ENCODE measurements at regions not wholly inside any gene's neighbourhood (a gene's known extent, or its start where the extent isn't known, plus 50 kb on each side); places are given as distances from the start of the nearest gene placed in this dataset.

- TF ChIP-seq CTCF (IDR thresholded peaks at IDR 0.05; ENCODE audit: insufficient read depth, low read length, poor library complexity, severe bottlenecking) = no peak
These were observed 221.9 kb upstream of the KITLG start for GRCh38 chr12:88802096-88802706.

GRCh38 chr12:88801227-88802095, 221.2 kb upstream of the KITLG start:
- DNase-seq (ENCODE audit: low read depth) = no peak
- TF ChIP-seq CTCF (IDR thresholded peaks at IDR 0.05; ENCODE audit: insufficient read depth, low read length, poor library complexity, severe bottlenecking) = no peak
- no peak overlapping the region for H3K4me3 ChIP-seq (ENCODE audit: low read depth, low read length)
- H3K27me3 ChIP-seq (ENCODE audit: control insufficient read depth, insufficient read depth, low read length) = no peaks in the 10 kb centered on the region
- no peaks in the 10 kb centered on the region for H3K36me3 ChIP-seq (ENCODE audit: control insufficient read depth, insufficient read depth, low read length)

More at GRCh38 chr12:88802096-88802706, 221.9 kb upstream of the KITLG start:
- H3K4me3 ChIP-seq (ENCODE audit: low read depth, low read length) = no peak overlapping the region
- no peak for DNase-seq (ENCODE audit: low read depth)
- H3K36me3 ChIP-seq (ENCODE audit: control insufficient read depth, insufficient read depth, low read length) = no peaks in the 10 kb centered on the region
- H3K27me3 ChIP-seq (ENCODE audit: control insufficient read depth, insufficient read depth, low read length) = no peaks in the 10 kb centered on the region

- Histone ChIP-seq H3K27me3 (ENCODE audit: control insufficient read depth, insufficient read depth, low read length) (no peaks in the 10 kb centered on the region), H3K4me3 (ENCODE audit: low read depth, low read length) (no peak overlapping the region), H3K36me3 (ENCODE audit: control insufficient read depth, insufficient read depth, low read length) (no peaks in the 10 kb centered on the region)
- no peak for TF ChIP-seq CTCF (IDR thresholded peaks at IDR 0.05; ENCODE audit: insufficient read depth, low read length, poor library complexity, severe bottlenecking)
- no peak for DNase-seq (ENCODE audit: low read depth)
These were observed 212.8 kb upstream of the KITLG start for GRCh38 chr12:88793096-88793495.

- no peak for TF ChIP-seq CTCF (IDR thresholded peaks at IDR 0.05; ENCODE audit: insufficient read depth, low read length, poor library complexity, severe bottlenecking)
These were observed 210.0 kb upstream of the KITLG start for GRCh38 chr12:88790231-88790630.

GRCh38 chr12:88784166-88784565, 203.9 kb upstream of the KITLG start:
- Histone ChIP-seq H3K4me3 (ENCODE audit: low read depth, low read length) (no peak overlapping the region), H3K36me3 (ENCODE audit: control insufficient read depth, insufficient read depth, low read length) (no peaks in the 10 kb centered on the region), H3K27me3 (ENCODE audit: control insufficient read depth, insufficient read depth, low read length) (no peaks in the 10 kb centered on the region)
- no peak for TF ChIP-seq CTCF (IDR thresholded peaks at IDR 0.05; ENCODE audit: insufficient read depth, low read length, poor library complexity, severe bottlenecking)
- DNase-seq (ENCODE audit: low read depth) = no peak

More at GRCh38 chr12:88790231-88790630, 210.0 kb upstream of the KITLG start:
- Histone ChIP-seq H3K27me3 (ENCODE audit: control insufficient read depth, insufficient read depth, low read length) (no peaks in the 10 kb centered on the region), H3K4me3 (ENCODE audit: low read depth, low read length) (no peak overlapping the region), H3K36me3 (ENCODE audit: control insufficient read depth, insufficient read depth, low read length) (no peaks in the 10 kb centered on the region)
- DNase-seq (ENCODE audit: low read depth) = no peak

Measured in kidney epithelial cell (primary cell).